DND-41 (cell line): ENCODE measurements at regions not wholly inside any gene's neighbourhood (a gene's known extent, or its start where the extent isn't known, plus 50 kb on each side); places are given as distances from the start of the nearest gene placed in this dataset.

Source experiments
- EZH2 ChIP-seq: IDR thresholded peaks from 3 replicates; pipeline ENCODE4 v1.6.1; 2012; ENCODE audit warnings: borderline replicate concordance, low read depth, mild to moderate bottlenecking, moderate library complexity, low read length, inconsistent platforms; ENCODE audit not compliant: severe bottlenecking
- TF ChIP-seq, protein P1 (sequence below): IDR thresholded peaks from 2 replicates; pipeline ENCODE4 v1.5.1; 2012; ENCODE audit warnings: borderline replicate concordance, low read length, moderate library complexity, mild to moderate bottlenecking; ENCODE audit not compliant: poor library complexity, severe bottlenecking; ENCODE audit errors: extremely low read depth

DNA sequence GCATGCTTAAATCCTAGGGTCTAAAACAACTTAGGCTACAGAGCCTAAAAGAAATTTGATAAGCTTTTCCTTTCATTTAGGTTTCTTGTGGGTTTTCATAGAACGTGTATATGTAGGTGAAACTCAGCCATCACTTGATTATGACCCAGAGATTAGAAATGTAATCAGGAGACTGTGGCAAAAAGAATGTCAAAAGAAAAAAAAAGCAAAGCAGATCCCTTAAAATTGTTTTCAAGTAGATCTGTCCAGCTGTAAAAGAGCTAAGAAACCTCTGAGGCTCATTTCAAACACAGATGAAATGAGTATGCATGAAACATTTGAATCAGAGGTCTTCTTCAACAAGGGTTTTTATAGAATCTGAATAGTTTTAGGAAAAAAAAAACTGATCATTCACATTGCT lies 341.3 kb upstream of the PRDM1 start:
- TF ChIP-seq, protein P1, sequence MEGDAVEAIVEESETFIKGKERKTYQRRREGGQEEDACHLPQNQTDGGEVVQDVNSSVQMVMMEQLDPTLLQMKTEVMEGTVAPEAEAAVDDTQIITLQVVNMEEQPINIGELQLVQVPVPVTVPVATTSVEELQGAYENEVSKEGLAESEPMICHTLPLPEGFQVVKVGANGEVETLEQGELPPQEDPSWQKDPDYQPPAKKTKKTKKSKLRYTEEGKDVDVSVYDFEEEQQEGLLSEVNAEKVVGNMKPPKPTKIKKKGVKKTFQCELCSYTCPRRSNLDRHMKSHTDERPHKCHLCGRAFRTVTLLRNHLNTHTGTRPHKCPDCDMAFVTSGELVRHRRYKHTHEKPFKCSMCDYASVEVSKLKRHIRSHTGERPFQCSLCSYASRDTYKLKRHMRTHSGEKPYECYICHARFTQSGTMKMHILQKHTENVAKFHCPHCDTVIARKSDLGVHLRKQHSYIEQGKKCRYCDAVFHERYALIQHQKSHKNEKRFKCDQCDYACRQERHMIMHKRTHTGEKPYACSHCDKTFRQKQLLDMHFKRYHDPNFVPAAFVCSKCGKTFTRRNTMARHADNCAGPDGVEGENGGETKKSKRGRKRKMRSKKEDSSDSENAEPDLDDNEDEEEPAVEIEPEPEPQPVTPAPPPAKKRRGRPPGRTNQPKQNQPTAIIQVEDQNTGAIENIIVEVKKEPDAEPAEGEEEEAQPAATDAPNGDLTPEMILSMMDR, result no peak
- TF ChIP-seq EZH2, result no peak
